Adrenal gland (tissue), 9 donors: ENCODE measurements at regions not wholly inside any gene's neighbourhood (a gene's known extent, or its start where the extent isn't known, plus 50 kb on each side); places are given as distances from the start of the nearest gene placed in this dataset.

Experiments used
- DNase-seq, 7 donors: peaks; one replicate each; pipeline ENCODE4 v3.0.0-alpha.2; 2019 to 2020
- H3K27ac ChIP-seq, 5 donors: fragments of 200-600 bp; sonication (generic) in 4 of 5; 1 replicate in 3 of 5; 2 replicates in 2 of 5; pipeline versions ENCODE4 v1.5.1 to v1.8.0; 2016 to 2020; ENCODE audit warnings: mild to moderate bottlenecking in 1 of 5
- H3K27me3 ChIP-seq: fragments of 200-600 bp; 2 replicates; pipeline ENCODE4 v1.8.0; 2021
- H3K36me3 ChIP-seq, 2 donors: fragments of 200-600 bp; replicated peaks in 1 of 2; 1 replicate in 1 of 2; 2 replicates in 1 of 2; pipeline versions ENCODE4 v1.5.1 to v1.8.0; 2018 to 2022
- H3K4me1 ChIP-seq, 2 donors: fragments of 200-600 bp; replicated peaks in 1 of 2; 1 replicate in 1 of 2; 2 replicates in 1 of 2; pipeline versions ENCODE4 v1.5.1 to v1.8.0; 2018 to 2021
- H3K4me3 ChIP-seq, 4 donors: fragments of 200-600 bp; sonication (generic) in 3 of 4; one replicate each; pipeline ENCODE4 v1.5.1; 2016 to 2018
- H3K9me3 ChIP-seq, 3 donors: fragments of 200-600 bp; sonication (generic) in 1 of 3; replicated peaks in 1 of 3; 1 replicate in 2 of 3; 2 replicates in 1 of 3; pipeline versions ENCODE4 v1.5.1 to v1.8.0; 2016 to 2021
- POLR2A ChIP-seq, 2 donors: fragments of 450-650 bp; IDR thresholded peaks; one replicate each; pipeline ENCODE4 v1.6.1; 2017; ENCODE audit warnings: antibody characterized with exemption in 2 of 2, mild to moderate bottlenecking in 2 of 2, moderate library complexity in 1 of 2
- WGBS, 4 donors: extraction: QIAGEN DNeasy Blood & Tissue Kit in 2 of 4; methylation state at CpG; one replicate each; pipeline versions ENCODE4 v1.1.5 to v1.1.7; 2013 to 2017; 5-methylcytosine and 5-hydroxymethylcytosine counted together
- intact Hi-C, 2 donors: fragments of 100-400 bp; cut with DNase I; formaldehyde crosslinking; loops; one replicate each; pipeline versions ENCODE4 v1.14.1 to v1.15.0; 2022 to 2023
- TF ChIP-seq, protein P1 (sequence below), 6 experiments: fragments of 450-650 bp in 4 of 6; fragments of 200-600 bp in 2 of 6; sonication (generic) in 1 of 6; IDR thresholded peaks; 1 replicate in 5 of 6; 2 replicates in 1 of 6; pipeline versions ENCODE4 v1.5.1 to v1.8.0; 2016 to 2021; ENCODE audit warnings: antibody characterized with exemption in 6 of 6, mild to moderate bottlenecking in 2 of 6, moderate library complexity in 1 of 6
- donor health status: healthy with polysubstance abuse.
- donor health status: Bipolar disorder and iron deficiency.
- donor health status: DM: yes; HTN: yes; CAD: no.
- donor health status: DM: no; HTN: no; CAD: no.
- donor health status: DM: no; HTN: no; CAD: no.

- Histone ChIP-seq H3K27me3 (no peaks in the 10 kb centered on the region), H3K9me3 (peaks cover 0 to under 1% (median 0%) of the 10 kb centered on the region in 3 donors), H3K4me1 (peaks cover 5 to 12% of the 10 kb centered on the region in 2 donors), H3K36me3 (no peaks in the 10 kb centered on the region), H3K4me3 (no peak overlapping the region), H3K27ac (peak overlapping the region in 1 of 5 donors; percentile 51)
- intact Hi-C loops: no loop called here
- WGBS, 4 donors: 83 to 92% (median 90%) methylated on average over 3 of the region's 3 CpGs
- no peak for DNase-seq
- TF ChIP-seq, protein P1, sequence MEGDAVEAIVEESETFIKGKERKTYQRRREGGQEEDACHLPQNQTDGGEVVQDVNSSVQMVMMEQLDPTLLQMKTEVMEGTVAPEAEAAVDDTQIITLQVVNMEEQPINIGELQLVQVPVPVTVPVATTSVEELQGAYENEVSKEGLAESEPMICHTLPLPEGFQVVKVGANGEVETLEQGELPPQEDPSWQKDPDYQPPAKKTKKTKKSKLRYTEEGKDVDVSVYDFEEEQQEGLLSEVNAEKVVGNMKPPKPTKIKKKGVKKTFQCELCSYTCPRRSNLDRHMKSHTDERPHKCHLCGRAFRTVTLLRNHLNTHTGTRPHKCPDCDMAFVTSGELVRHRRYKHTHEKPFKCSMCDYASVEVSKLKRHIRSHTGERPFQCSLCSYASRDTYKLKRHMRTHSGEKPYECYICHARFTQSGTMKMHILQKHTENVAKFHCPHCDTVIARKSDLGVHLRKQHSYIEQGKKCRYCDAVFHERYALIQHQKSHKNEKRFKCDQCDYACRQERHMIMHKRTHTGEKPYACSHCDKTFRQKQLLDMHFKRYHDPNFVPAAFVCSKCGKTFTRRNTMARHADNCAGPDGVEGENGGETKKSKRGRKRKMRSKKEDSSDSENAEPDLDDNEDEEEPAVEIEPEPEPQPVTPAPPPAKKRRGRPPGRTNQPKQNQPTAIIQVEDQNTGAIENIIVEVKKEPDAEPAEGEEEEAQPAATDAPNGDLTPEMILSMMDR (IDR thresholded peaks at IDR 0.05): no peak
- no peak for TF ChIP-seq POLR2A (IDR thresholded peaks at IDR 0.05)
Observed at GRCh38 chr7:131249483-131249882, 78.2 kb upstream of the MKLN1 start.

DNA sequence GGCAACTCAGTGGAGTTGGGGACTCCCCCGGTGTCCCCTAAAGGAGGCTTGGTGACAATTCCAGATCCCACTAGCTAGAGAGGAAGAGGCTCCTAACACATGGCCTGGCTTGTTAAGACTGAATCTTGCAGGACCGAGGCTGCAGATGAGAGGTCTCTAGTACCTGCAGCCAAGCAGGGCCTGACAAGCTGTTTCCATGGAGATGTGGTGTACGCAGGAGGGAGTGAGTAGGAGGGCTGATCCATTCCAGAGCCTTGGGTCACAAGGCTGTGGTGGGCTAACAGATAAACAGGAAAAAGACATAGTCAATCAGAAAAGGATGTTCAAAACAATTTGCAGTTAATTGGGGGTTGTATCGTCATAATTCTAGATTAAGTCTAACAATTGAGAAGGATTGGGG is 77.3 kb upstream of the MKLN1 start:
- no peak for DNase-seq
- intact Hi-C loops: no loop called here
- Histone ChIP-seq H3K9me3 (peaks cover 0 to 7% (median 3%) of the 10 kb centered on the region in 3 donors), H3K4me1 (peaks cover 5 to 12% of the 10 kb centered on the region in 2 donors), H3K27me3 (no peaks in the 10 kb centered on the region), H3K36me3 (no peaks in the 10 kb centered on the region), H3K4me3 (no peak overlapping the region), H3K27ac (no peak overlapping the region)
- 63 to 86% (median 81%) methylated on average over 4 of the region's 4 CpGs for WGBS, 4 donors
- TF ChIP-seq POLR2A (IDR thresholded peaks at IDR 0.05): no peak
- TF ChIP-seq, protein P1 (IDR thresholded peaks at IDR 0.05): no peak

- TF ChIP-seq POLR2A (IDR thresholded peaks at IDR 0.05): no peak
- TF ChIP-seq, protein P1 (IDR thresholded peaks at IDR 0.05): no peak
Observed at GRCh38 chr7:131251371-131251770, 76.3 kb upstream of the MKLN1 start.

GRCh38 chr7:131252976-131253375 is 74.7 kb upstream of the MKLN1 start:
- 87 to 100% (median 89%) methylated on average over 1 of the region's 1 CpG for WGBS, 4 donors
- intact Hi-C loops: no loop called here
- H3K4me1 ChIP-seq: peaks cover 5 to 12% of the 10 kb centered on the region in 2 donors

More at GRCh38 chr7:131251371-131251770, 76.3 kb upstream of the MKLN1 start:
- DNase-seq: no peak
- peaks cover 5 to 12% of the 10 kb centered on the region in 2 donors for H3K4me1 ChIP-seq
- H3K27ac ChIP-seq: no peak overlapping the region
- no peaks in the 10 kb centered on the region for H3K27me3 ChIP-seq
- H3K36me3 ChIP-seq: no peaks in the 10 kb centered on the region
- H3K9me3 ChIP-seq: peaks cover 0 to 7% (median 4%) of the 10 kb centered on the region in 3 donors
- 94 to 96% (median 95%) methylated on average over 2 of the region's 2 CpGs for WGBS, 4 donors
- intact Hi-C loops: no loop called here
- H3K4me3 ChIP-seq: no peak overlapping the region

More at GRCh38 chr7:131252976-131253375, 74.7 kb upstream of the MKLN1 start:
- H3K9me3 ChIP-seq: peaks cover 3 to 7% (median 4%) of the 10 kb centered on the region in 3 donors
- no peak overlapping the region for H3K4me3 ChIP-seq
- TF ChIP-seq, protein P1 (IDR thresholded peaks at IDR 0.05): no peak
- TF ChIP-seq POLR2A (IDR thresholded peaks at IDR 0.05): no peak
- no peak for DNase-seq
- H3K27me3 ChIP-seq: no peaks in the 10 kb centered on the region
- no peak overlapping the region for H3K27ac ChIP-seq
- no peaks in the 10 kb centered on the region for H3K36me3 ChIP-seq
